ENCODE measurements at regions not wholly inside any gene's neighbourhood (a gene's known extent, or its start where the extent isn't known, plus 50 kb on each side); places are given as distances from the start of the nearest gene placed in this dataset.

- H3K36me3 ChIP-seq (ENCODE audit: control insufficient read depth in 1 of 2, insufficient read depth in 2 of 2, low read length in 2 of 2), result no peaks in the 10 kb centered on the region
- no peaks in the 10 kb centered on the region for H4K20me1 ChIP-seq (ENCODE audit: insufficient read depth)
- H3K27ac ChIP-seq (ENCODE audit: low read depth, low read length), result no peak overlapping the region
- intact Hi-C loops (cut with micrococcal nuclease), result no loop called here
- H3K79me2 ChIP-seq (ENCODE audit: insufficient read depth, low read length), result no peaks in the 10 kb centered on the region
- DNase-seq (ENCODE audit: low read depth, low spot score) (no peak), ATAC-seq (no peak)
- no peak overlapping the region for H2AFZ ChIP-seq (ENCODE audit: low read depth, low read length, poor library complexity, severe bottlenecking)
- no peaks in the 10 kb centered on the region for H3K9me2 ChIP-seq (ENCODE audit: insufficient read depth)
- peaks cover 26% of the 10 kb centered on the region for H3K27me3 ChIP-seq (ENCODE audit: insufficient read depth, low read length)
- no peaks in the 10 kb centered on the region for H3K4me1 ChIP-seq (ENCODE audit: control insufficient read depth in 1 of 2, insufficient read depth in 2 of 2, low read length in 2 of 2)
- H3K4me3 ChIP-seq (replicated peaks in 1 of 2; ENCODE audit: low read depth in 1 of 2, low read length in 2 of 2), result no peak overlapping the region
- no peak overlapping the region for H3K4me2 ChIP-seq (ENCODE audit: low read length)
- no peak overlapping the region for H3K9ac ChIP-seq (ENCODE audit: low read length)
- ChIA-PET RAD21 (ENCODE audit: low non-redundant PET in 1 of 2, low total read pairs in 2 of 2, uncharacterized antibody in 2 of 2, unreplicated experiment in 2 of 2) (no interaction called here), POLR2A (no interaction called here), CTCF (no interaction called here)
- no peaks in the 10 kb centered on the region for H3K9me3 ChIP-seq (ENCODE audit: control insufficient read depth in 1 of 2, insufficient read depth in 1 of 2, low read depth in 1 of 2, low read length in 2 of 2)
- BruUV-seq (replicated peaks), result no TSS peak
- TF ChIP-seq, protein P1, sequence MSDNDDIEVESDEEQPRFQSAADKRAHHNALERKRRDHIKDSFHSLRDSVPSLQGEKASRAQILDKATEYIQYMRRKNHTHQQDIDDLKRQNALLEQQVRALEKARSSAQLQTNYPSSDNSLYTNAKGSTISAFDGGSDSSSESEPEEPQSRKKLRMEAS (IDR thresholded peaks at IDR 0.05), result no peak
- TF ChIP-seq ZBTB33 (IDR thresholded peaks at IDR 0.05; ENCODE audit: extremely low read depth, insufficient replicate concordance, low read length) (no peak), ELF1 (IDR thresholded peaks at IDR 0.05; ENCODE audit: borderline replicate concordance, low read depth) (no peak), ATF3 (IDR thresholded peaks at IDR 0.05) (no peak), POLR2AphosphoS5 (IDR thresholded peaks at IDR 0.05; ENCODE audit: low read depth, low read length) (no peak), ZNF274 (IDR thresholded peaks at IDR 0.05; ENCODE audit: low read depth, low read length) (no peak)
These were observed 219.2 kb upstream of the CDH5 start for GRCh38 chr16:66147291-66147690.

- Histone ChIP-seq H3K79me2 (ENCODE audit: insufficient read depth, low read length) (no peaks in the 10 kb centered on the region), H3K4me2 (ENCODE audit: low read length) (no peak overlapping the region), H3K4me3 (replicated peaks in 1 of 2; ENCODE audit: low read depth in 1 of 2, low read length in 2 of 2) (no peak overlapping the region), H4K20me1 (ENCODE audit: insufficient read depth) (no peaks in the 10 kb centered on the region), H3K36me3 (ENCODE audit: control insufficient read depth in 1 of 2, insufficient read depth in 2 of 2, low read length in 2 of 2) (no peaks in the 10 kb centered on the region), H3K27ac (ENCODE audit: low read depth, low read length) (no peak overlapping the region), H3K4me1 (ENCODE audit: control insufficient read depth in 1 of 2, insufficient read depth in 2 of 2, low read length in 2 of 2) (no peaks in the 10 kb centered on the region), H3K27me3 (ENCODE audit: insufficient read depth, low read length) (peaks cover 26% of the 10 kb centered on the region), H3K9me3 (ENCODE audit: control insufficient read depth in 1 of 2, insufficient read depth in 1 of 2, low read depth in 1 of 2, low read length in 2 of 2) (no peaks in the 10 kb centered on the region), H3K9me2 (ENCODE audit: insufficient read depth) (no peaks in the 10 kb centered on the region), H3K9ac (ENCODE audit: low read length) (no peak overlapping the region), H2AFZ (ENCODE audit: low read depth, low read length, poor library complexity, severe bottlenecking) (no peak overlapping the region)
- CTCF ChIA-PET, result no interaction called here
- intact Hi-C loops (cut with micrococcal nuclease), result no loop called here
- ATAC-seq (no peak), DNase-seq (ENCODE audit: low read depth, low spot score) (no peak)
- no TSS peak for BruUV-seq (replicated peaks)
- RAD21 ChIA-PET (ENCODE audit: low non-redundant PET in 1 of 2, low total read pairs in 2 of 2, uncharacterized antibody in 2 of 2, unreplicated experiment in 2 of 2), result no interaction called here
- POLR2A ChIA-PET, result no interaction called here
- no peak for TF ChIP-seq ZBTB33 (IDR thresholded peaks at IDR 0.05; ENCODE audit: extremely low read depth, insufficient replicate concordance, low read length)
- no peak for TF ChIP-seq ZNF274 (IDR thresholded peaks at IDR 0.05; ENCODE audit: low read depth, low read length)
- TF ChIP-seq, protein P1 (IDR thresholded peaks at IDR 0.05), result no peak
- no peak for TF ChIP-seq EZH2phosphoT487 (IDR thresholded peaks at IDR 0.05; ENCODE audit: borderline replicate concordance)
- TF ChIP-seq CTCF (IDR thresholded peaks at IDR 0.05 in 2 of 3, conservative IDR thresholded peaks at IDR 0.05 in 1 of 3; ENCODE audit: borderline replicate concordance in 1 of 3, insufficient read depth in 1 of 3, low read depth in 2 of 3, low read length in 2 of 3), result no peak
- no peak for TF ChIP-seq TCF7L2 (IDR thresholded peaks at IDR 0.05; ENCODE audit: borderline replicate concordance, extremely low read depth, insufficient read depth, insufficient read length)
- TF ChIP-seq EGR1 (IDR thresholded peaks at IDR 0.05; ENCODE audit: low read depth), result no peak
- TF ChIP-seq SRF (IDR thresholded peaks at IDR 0.05; ENCODE audit: low read depth), result no peak
- no peak for TF ChIP-seq YY1 (IDR thresholded peaks at IDR 0.05; ENCODE audit: extremely low read depth, insufficient replicate concordance, low read depth, low read length)
These were observed 219.7 kb upstream of the CDH5 start for GRCh38 chr16:66146798-66147197.
